GM18498 (cell line): ENCODE measurements at regions not wholly inside any gene's neighbourhood (a gene's known extent, or its start where the extent isn't known, plus 50 kb on each side); places are given as distances from the start of the nearest gene placed in this dataset.

ENCODE experiments used
- ATAC-seq: cut with Tn5 transposase; IDR thresholded peaks from one replicate; pipeline ENCODE4 v1.9.1; 2021; ENCODE audit warnings: mild to moderate bottlenecking, moderate library complexity; ENCODE audit not compliant: unreplicated experiment

- no peak for ATAC-seq
These were observed 223.1 kb upstream of the CTNNB1 start for GRCh38 chr3:40976241-40976640.

DNA sequence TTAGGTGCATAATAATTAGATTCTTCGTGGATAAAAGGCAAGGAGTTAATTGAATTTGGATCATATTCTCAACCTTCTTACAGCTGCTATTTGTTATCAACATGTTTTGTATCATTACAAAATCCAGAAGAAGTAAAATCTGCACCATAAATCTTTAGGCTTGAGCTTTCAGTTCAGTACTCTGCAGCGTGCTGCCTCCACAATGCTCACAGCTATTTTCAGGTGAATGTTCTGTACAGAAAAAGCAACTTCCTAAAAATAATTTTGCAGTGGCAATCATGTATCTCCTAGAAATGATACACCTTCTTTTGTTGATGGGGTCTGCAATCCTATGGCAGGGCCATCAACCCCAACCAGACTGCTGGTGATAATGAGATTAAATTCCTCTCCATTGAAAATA is 220.9 kb upstream of the CTNNB1 start:
- ATAC-seq = no peak

GRCh38 chr3:40979962-40980361 is 219.3 kb upstream of the CTNNB1 start:
- ATAC-seq = no peak

DNA sequence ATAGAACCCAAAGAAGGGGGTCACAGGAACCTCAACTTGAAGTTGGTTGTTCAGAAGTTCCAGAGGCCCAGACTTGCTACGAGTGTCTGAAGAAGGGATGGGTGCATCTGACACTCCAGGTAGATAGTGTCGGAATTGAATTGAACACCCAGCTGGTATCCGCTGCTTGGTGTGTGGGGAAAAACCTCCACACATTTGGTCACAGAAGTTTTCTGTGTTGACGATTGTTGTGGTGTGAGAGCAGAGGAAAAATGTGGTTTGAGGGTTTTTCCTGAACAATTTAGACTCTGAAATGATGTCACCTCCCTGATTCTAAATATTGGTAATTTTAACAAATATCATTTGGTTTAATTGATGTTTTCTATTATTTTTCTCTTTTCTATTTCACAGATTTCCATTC is 218.8 kb upstream of the CTNNB1 start:
- no peak for ATAC-seq

DNA sequence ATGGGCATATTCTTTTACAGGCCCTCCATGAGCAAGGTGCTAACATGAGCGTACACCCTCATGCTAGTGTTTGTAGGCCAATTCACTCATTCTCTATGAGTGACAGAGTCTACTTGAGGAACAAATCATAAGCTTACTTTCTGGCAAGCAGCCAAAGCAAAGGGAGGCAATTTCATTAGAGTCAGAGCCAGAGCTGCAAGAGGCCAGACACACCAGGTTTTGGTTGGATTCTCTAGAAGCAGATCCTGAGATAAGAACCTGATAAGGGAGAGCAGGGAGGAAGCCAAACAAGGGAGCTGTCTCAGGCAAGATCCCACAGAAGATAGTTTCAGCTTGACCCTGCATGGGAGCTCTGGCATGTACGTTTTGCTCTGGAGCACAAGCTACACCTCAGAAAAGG is 214.1 kb upstream of the CTNNB1 start:
- ATAC-seq = no peak

DNA sequence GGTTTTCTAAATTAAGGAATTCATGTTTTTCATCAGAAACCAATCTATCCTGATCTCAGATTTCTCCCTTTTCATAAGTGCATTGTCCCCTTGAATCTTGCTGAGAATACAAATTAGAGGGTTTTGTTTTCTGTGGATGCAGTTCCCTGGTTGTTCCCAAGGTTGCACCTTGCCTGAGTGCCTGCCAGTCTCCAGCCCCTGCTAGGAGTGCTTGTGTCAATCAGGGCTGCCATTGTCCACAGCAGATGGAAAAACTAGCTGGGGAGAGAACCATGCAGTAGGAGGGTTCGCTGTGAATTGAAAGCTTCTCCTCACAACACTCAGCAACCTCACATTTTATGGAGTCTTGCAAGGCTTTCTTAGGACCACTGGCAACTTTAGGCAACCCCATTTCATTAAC is 210.8 kb upstream of the CTNNB1 start:
- ATAC-seq = no peak

DNA sequence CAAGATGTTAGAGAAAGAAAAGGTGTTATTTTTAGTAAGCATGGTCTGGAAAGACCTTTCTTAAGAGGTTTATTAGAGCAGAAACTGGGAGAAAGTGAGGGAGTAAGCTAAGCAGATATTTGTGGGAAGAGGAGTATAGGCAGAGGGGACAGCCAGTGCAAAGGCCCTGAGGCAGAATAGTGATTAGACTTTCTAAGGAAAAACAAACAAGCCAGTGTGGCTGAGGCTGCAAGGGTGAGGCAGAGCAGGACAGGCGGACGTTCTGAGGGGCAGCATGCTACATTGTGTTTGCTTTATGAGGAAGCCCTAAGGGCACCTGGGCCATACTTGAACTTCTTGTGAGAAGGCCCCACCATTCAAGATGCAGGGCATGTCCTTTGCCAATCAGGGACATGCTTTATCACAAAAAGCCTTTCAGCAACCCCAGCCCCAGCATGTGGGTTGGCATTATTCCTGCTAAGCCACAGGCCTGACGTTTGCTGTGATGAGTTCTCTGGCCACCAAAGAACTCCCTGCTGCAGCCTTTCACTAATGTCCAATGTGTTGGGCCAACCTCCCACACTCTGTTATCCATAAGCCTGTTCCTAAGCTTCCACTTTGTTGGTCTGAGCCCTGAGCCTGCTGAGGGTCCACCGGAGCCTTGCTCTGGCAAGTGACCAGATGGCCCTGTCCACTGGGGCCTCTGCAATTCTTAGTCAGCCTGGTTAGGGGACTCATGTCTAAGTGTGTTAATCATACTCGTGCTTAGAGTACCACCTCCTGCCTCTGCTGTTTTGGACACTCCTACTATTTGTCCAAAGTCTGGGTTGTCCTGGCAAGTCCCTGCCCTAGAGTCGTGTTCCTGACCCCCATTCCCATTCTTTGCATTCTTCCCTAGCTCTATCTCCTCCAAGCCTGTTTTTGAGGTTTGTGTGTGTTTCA is 209.9 kb upstream of the CTNNB1 start:
- ATAC-seq = no peak

GRCh38 chr3:40990062-40990456 is 209.2 kb upstream of the CTNNB1 start:
- no peak for ATAC-seq

DNA sequence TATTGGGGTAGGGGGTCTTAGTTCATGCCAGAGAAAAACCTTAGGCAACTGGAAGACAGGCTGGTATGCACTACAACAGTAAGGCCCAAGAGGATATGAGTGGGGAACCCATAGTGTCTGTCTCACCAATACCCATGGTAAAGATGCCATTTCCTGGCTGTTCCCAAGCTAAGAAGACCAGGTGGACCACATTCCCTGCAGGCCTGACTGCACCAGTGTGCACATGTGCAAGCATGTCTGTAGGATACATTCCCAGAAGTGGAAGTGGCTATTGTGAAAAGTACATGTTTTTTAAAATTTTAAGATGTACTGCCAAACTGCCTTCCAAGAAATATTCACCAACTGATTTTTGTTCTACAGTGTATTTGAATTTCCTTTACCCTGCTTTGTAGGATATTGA is 207.3 kb upstream of the CTNNB1 start:
- no peak for ATAC-seq

GRCh38 chr3:40994611-40995010 is 204.7 kb upstream of the CTNNB1 start:
- no peak for ATAC-seq

DNA sequence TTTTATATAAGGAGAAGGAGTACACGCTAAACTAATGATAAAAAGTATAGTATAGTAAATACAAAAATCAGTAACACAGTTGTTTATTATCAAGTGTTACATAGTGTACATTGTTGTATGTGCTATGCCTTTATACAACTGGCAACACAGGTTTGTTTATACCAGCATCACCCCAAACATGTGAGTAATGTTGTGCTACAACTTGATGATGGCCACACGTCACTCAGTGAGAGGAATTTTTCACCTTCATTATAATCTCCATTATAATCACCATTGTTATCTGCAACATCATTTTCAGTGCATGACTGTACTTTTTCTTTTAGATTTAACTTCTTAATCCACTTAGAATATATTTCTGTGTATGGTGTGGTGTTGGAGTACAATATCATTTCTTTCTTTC is 204.0 kb upstream of the CTNNB1 start:
- no peak for ATAC-seq

DNA sequence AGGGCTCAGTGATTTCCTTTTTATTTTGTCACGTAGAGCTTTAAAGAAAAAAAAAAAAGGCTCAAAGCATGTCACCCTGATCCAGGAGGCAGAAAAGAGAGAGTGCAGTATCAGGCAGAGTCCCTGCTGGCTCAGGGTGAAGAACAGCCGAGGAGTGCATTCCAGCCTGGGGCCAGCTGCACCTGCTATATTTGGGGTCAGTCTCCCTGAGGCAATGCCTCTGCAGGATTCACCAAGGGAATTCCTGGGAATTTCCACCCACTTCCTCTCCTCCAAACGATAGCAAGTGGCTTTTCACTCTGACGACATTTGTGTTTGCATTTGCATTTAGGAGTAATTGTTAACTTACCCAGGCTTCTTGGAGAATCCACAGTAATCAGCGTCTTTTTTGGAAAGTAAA is 202.9 kb upstream of the CTNNB1 start:
- no peak for ATAC-seq

GRCh38 chr3:40996827-40997710 is 202.2 kb upstream of the CTNNB1 start:
- ATAC-seq = no peak

- ATAC-seq = no peak
These were observed 201.4 kb upstream of the CTNNB1 start for GRCh38 chr3:40997711-40998519.

DNA sequence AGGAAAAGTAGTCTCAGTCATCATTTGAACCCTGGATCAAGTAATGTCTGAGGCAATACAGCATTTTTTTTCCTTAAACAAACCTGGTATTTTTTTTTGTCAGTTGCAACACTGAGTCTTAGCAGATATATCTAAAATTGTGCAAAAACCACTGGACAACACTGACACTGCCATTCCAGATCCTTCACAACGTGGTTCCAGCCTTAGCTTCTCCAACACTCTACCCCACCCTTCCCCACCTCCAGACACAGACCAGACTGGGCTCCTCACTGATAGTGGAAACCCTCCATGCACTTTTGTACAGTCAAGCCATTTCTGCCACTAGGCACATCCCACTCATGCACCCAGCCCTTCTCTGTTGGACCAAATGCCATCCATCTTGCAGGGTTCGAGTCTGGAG is 199.6 kb upstream of the CTNNB1 start:
- ATAC-seq = no peak

- no peak for ATAC-seq
These were observed 198.8 kb upstream of the CTNNB1 start for GRCh38 chr3:41000471-41000870.

DNA sequence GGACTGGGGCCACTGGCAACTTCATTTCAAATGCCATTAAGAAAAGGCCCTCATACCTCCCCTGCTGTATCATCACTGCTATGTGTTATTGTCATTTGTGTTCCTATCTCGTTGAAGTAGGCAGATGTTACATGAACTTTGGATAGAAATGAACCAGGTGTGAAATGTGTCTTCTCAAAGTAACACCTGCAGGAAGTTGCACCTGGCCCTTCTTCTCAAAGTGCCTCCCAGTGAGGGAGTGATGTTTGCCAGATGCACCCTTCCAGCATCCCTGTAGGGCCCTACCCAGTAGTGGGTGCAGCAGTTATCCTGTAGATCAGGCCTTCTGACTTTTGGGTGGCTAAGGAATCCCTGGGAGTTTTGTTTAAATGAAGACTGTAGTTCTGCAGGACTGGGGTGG is 197.7 kb upstream of the CTNNB1 start:
- ATAC-seq = no peak

DNA sequence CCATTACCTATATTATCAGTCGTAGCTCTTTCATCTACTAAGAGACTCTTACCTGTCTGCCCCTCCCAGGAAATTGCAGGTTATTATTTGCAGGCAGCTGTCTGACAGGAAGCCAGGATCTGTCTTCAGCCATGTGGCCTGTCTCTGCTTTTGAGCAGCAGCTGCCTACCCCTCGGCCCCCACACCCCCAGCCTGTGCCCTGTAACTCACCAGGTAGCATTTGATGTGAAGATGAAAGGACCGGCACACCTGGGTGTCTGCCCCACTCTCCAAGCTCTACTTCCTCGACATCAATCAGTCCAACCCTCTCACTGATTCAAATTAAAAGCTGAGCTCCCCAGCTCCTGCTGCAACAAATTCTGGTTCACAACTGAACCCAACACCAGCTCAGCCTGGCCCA is 197.2 kb upstream of the CTNNB1 start:
- ATAC-seq = no peak

- ATAC-seq = no peak
These were observed 191.9 kb upstream of the CTNNB1 start for GRCh38 chr3:41007399-41007798.

DNA sequence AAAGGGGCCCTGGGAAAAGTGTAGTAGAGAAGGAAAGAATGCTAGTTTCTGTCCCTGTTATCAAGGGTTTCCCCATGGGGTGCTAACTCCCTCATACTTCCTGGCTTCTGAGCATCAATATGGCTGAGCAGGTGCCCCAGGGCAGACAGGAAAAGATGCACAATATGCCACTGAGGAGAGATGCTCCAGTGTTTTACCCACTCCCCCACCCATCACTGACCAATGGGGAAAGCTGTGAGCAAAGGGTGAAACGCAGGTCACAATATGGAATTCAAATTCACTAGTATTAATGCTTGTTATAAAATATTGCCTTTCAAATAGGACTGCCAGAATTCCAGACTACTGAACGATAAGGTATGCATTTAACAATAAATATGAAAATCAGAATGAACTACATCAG is 187.5 kb upstream of the CTNNB1 start:
- no peak for ATAC-seq

GRCh38 chr3:41018855-41019254 is 180.4 kb upstream of the CTNNB1 start:
- no peak for ATAC-seq
